Stimulated activated naive CD8-positive, alpha-beta T cell treated with anti-CD3 and anti-CD28 coated beads, Interleukin-15, Interleukin-2, amounts not matched to agents 100 ng/mL and 50 ng/mL, for 24 hours (primary cell): ENCODE measurements at regions not wholly inside any gene's neighbourhood (a gene's known extent, or its start where the extent isn't known, plus 50 kb on each side); places are given as distances from the start of the nearest gene placed in this dataset.
"Not testable (repeated sequence)": the region's sequence is repeated elsewhere in the genome, so short reads cannot be mapped to it uniquely, and the experiment has no call there.

ENCODE experiments used
- H3K27ac Mint-ChIP-seq: one replicate; pipeline ENCODE4 v1.8.0; 2021; ENCODE audit warnings: mild to moderate bottlenecking, mixed read lengths
- H3K27me3 Mint-ChIP-seq: one replicate; pipeline ENCODE4 v1.8.0; 2021; ENCODE audit warnings: mixed read lengths
- H3K36me3 Mint-ChIP-seq: one replicate; pipeline ENCODE4 v1.8.0; 2021; ENCODE audit warnings: low read depth, mixed read lengths
- H3K4me1 Mint-ChIP-seq: one replicate; pipeline ENCODE4 v1.8.0; 2021; ENCODE audit warnings: low read depth, mixed read lengths
- H3K4me3 Mint-ChIP-seq: one replicate; pipeline ENCODE4 v1.8.0; 2021; ENCODE audit warnings: mild to moderate bottlenecking, mixed read lengths
- H3K9me3 Mint-ChIP-seq: one replicate; pipeline ENCODE4 v1.8.0; 2021; ENCODE audit warnings: mixed read lengths

- H3K27ac Mint-ChIP-seq = no peak overlapping the region
- no peaks in the 10 kb centered on the region for H3K27me3 Mint-ChIP-seq
- H3K4me3 Mint-ChIP-seq = no peak overlapping the region
- no peaks in the 10 kb centered on the region for H3K9me3 Mint-ChIP-seq
- no peaks in the 10 kb centered on the region for H3K4me1 Mint-ChIP-seq
- no peaks in the 10 kb centered on the region for H3K36me3 Mint-ChIP-seq
Observed at GRCh38 chr22:47623763-47624148, 861.3 kb downstream of the TBC1D22A start.

DNA sequence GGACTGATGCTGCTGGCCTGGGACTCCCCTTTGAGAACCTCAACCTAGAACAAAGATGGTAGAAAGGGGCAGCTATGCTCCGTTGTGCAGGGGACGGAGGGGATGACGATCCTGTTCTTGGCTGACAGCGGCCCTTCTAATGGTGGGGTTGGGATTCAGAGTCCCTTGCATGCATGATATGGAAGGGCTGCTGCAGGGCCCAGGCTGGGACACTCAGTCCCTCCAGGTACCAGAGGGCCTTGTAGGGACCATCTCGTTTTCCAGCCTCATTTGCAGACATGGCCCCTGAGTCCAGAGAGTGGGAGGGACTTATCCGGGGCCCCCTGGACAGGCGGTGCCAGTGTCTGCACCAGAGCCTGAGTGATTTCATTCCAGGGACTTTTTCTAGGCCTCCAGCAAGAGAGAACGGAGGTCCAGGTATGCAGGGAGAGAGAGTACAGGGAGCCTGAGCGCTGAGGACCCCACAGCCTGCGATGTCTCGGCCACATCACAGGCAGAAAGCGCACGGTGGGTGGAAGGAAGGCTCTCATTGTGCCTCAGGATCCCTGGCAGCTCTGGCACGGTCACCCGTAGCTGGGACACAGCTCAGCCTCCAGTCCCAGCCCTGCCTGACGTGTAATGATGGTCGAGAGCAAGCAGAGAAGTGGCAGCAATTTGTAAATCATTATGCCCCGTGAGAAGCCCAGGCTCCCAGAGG, 860.8 kb downstream of the TBC1D22A start:
- Mint-ChIP-seq H3K27me3 (no peaks in the 10 kb centered on the region), H3K4me1 (no peaks in the 10 kb centered on the region), H3K36me3 (no peaks in the 10 kb centered on the region)

DNA sequence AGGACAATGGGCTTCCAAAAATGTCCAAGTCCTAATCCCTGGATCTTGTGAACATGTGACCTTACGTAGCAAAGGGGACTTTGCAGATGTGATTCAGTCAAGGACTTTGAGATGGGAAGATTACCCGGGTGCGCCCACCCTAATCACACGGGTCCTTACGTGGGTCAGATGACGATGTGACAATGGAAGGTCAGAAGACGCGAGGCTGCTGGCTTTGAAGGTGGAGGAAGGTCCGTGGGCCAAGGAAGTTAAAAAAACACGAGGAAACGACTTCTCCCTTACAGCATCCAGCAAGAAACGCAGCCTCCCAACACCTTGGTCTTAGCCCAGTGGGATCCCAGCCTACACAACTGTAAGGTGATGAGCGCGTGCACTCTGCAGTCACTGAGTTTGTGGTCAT, 860.1 kb downstream of the TBC1D22A start:
- H3K4me3 Mint-ChIP-seq = no peak overlapping the region
- H3K9me3 Mint-ChIP-seq = no peaks in the 10 kb centered on the region
- no peak overlapping the region for H3K27ac Mint-ChIP-seq
- H3K27me3 Mint-ChIP-seq = no peaks in the 10 kb centered on the region
- H3K4me1 Mint-ChIP-seq = no peaks in the 10 kb centered on the region
- no peaks in the 10 kb centered on the region for H3K36me3 Mint-ChIP-seq

More for the DNA sequence above, 860.8 kb downstream of the TBC1D22A start:
- Mint-ChIP-seq H3K9me3 (no peaks in the 10 kb centered on the region), H3K27ac (no peak overlapping the region), H3K4me3 (no peak overlapping the region)

DNA sequence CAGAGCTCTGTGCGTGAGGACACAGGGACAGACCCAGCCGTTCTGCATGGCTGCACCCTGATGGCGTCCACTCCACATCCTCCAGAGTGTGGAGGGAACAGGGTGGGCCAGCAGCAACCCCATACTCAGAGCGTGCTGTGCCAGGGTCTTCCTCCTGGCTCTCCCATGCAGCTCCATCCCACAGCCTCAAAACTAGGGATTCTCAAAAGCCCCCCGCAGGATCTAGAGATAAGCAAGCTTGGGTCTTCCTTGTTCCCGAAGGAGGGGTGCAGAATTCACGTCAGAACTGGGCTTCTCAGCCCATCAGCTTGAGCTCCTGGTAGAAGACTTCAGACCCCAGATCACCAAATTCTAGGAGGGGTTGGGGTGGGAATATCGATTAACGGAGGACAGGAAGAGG, 858.8 kb downstream of the TBC1D22A start:
- no peak overlapping the region for H3K27ac Mint-ChIP-seq
- H3K27me3 Mint-ChIP-seq = no peaks in the 10 kb centered on the region
- no peaks in the 10 kb centered on the region for H3K4me1 Mint-ChIP-seq
- H3K4me3 Mint-ChIP-seq = no peak overlapping the region
- no peaks in the 10 kb centered on the region for H3K9me3 Mint-ChIP-seq
- no peaks in the 10 kb centered on the region for H3K36me3 Mint-ChIP-seq

- no peaks in the 10 kb centered on the region for H3K36me3 Mint-ChIP-seq
- no peaks in the 10 kb centered on the region for H3K27me3 Mint-ChIP-seq
- H3K27ac Mint-ChIP-seq = no peak overlapping the region
- H3K9me3 Mint-ChIP-seq = no peaks in the 10 kb centered on the region
- no peaks in the 10 kb centered on the region for H3K4me1 Mint-ChIP-seq
- no peak overlapping the region for H3K4me3 Mint-ChIP-seq
Observed at GRCh38 chr22:47620391-47620790, 857.9 kb downstream of the TBC1D22A start.

- Mint-ChIP-seq H3K4me3 (no peak overlapping the region), H3K27ac (no peak overlapping the region), H3K4me1 (no peaks in the 10 kb centered on the region), H3K27me3 (no peaks in the 10 kb centered on the region), H3K36me3 (no peaks in the 10 kb centered on the region), H3K9me3 (no peaks in the 10 kb centered on the region)
Observed at GRCh38 chr22:47619631-47620030, 857.2 kb downstream of the TBC1D22A start.

GRCh38 chr22:47618180-47619010, 855.9 kb downstream of the TBC1D22A start:
- Mint-ChIP-seq H3K27me3 (no peaks in the 10 kb centered on the region), H3K4me1 (no peaks in the 10 kb centered on the region), H3K4me3 (no peak overlapping the region)

GRCh38 chr22:47617186-47617585, 854.7 kb downstream of the TBC1D22A start:
- Mint-ChIP-seq H3K4me3 (no peak overlapping the region), H3K27me3 (no peaks in the 10 kb centered on the region), H3K4me1 (no peaks in the 10 kb centered on the region), H3K36me3 (no peaks in the 10 kb centered on the region), H3K9me3 (no peaks in the 10 kb centered on the region), H3K27ac (no peak overlapping the region)

More at GRCh38 chr22:47618180-47619010, 855.9 kb downstream of the TBC1D22A start:
- Mint-ChIP-seq H3K9me3 (no peaks in the 10 kb centered on the region), H3K36me3 (no peaks in the 10 kb centered on the region), H3K27ac (no peak overlapping the region)

GRCh38 chr22:47616396-47617020, 854.1 kb downstream of the TBC1D22A start:
- Mint-ChIP-seq H3K27me3 (no peaks in the 10 kb centered on the region), H3K4me1 (no peaks in the 10 kb centered on the region), H3K9me3 (no peaks in the 10 kb centered on the region), H3K4me3 (no peak overlapping the region), H3K27ac (no peak overlapping the region), H3K36me3 (no peaks in the 10 kb centered on the region)

- Mint-ChIP-seq H3K36me3 (no peaks in the 10 kb centered on the region), H3K9me3 (no peaks in the 10 kb centered on the region), H3K4me1 (no peaks in the 10 kb centered on the region), H3K27me3 (no peaks in the 10 kb centered on the region), H3K27ac (no peak overlapping the region), H3K4me3 (no peak overlapping the region)
Observed at GRCh38 chr22:47615051-47615450, 852.6 kb downstream of the TBC1D22A start.

- H3K4me3 Mint-ChIP-seq = no peak overlapping the region
- no peaks in the 10 kb centered on the region for H3K4me1 Mint-ChIP-seq
- no peaks in the 10 kb centered on the region for H3K9me3 Mint-ChIP-seq
- H3K36me3 Mint-ChIP-seq = no peaks in the 10 kb centered on the region
- H3K27me3 Mint-ChIP-seq = no peaks in the 10 kb centered on the region
- H3K27ac Mint-ChIP-seq = no peak overlapping the region
Observed at GRCh38 chr22:47613606-47614350, 851.3 kb downstream of the TBC1D22A start.

DNA sequence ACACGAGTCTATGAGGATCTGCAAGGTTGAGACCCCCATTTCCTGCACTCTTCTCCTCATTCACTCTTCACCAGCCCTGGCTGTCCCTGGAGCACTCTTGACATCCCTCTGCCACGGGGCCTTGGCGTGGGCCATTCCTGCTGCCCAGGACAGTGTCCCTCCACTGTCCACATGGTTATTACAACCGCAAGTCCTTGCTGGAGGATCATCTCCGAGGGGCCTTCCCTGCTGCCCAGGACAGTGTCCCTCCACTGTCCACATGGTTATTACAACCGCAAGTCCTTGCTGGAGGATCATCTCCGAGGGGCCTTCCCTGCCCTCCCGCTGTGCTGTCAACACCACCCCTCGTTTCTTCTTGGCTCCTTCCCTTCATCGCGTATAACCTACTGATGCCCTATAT, 850.7 kb downstream of the TBC1D22A start:
- not testable (repeated sequence) for H3K4me3 Mint-ChIP-seq

DNA sequence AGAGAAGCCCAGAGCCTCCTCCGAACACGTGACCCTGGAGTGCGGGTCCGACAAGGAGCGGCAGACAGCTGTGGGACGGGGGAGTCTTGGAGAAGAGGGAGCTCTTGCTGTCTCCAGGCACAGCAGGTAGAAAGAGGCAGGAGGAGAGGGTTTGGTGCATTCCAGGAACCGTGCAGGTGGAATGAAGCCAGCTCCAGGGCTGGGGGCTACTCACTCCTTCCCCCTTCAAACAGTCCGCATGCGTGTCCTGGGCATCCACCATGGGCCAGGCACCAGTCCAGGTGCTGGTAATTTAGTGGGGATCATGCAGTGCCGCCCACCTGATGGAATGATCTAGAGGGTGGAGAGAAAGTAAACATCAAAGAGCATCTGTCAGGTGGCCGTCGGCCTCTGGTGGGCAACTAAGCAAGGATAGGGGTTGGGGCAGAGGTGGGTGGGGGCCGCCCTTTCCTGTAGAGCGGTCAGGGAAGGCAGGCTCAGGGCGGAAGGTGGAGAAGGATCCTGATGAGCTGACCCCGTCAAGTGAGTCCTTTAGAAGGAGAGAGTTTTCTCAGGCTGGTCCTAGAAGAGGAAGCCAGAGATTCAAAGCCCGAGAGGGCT, 850.0 kb downstream of the TBC1D22A start:
- no peak overlapping the region for H3K27ac Mint-ChIP-seq
- H3K9me3 Mint-ChIP-seq = no peaks in the 10 kb centered on the region
- no peak overlapping the region for H3K4me3 Mint-ChIP-seq
- no peaks in the 10 kb centered on the region for H3K4me1 Mint-ChIP-seq
- H3K27me3 Mint-ChIP-seq = no peaks in the 10 kb centered on the region
- H3K36me3 Mint-ChIP-seq = no peaks in the 10 kb centered on the region

More for the DNA sequence above, 850.7 kb downstream of the TBC1D22A start:
- H3K9me3 Mint-ChIP-seq, H3K4me1 Mint-ChIP-seq, H3K27me3 Mint-ChIP-seq, H3K36me3 Mint-ChIP-seq, H3K27ac Mint-ChIP-seq: not testable (repeated sequence)

DNA sequence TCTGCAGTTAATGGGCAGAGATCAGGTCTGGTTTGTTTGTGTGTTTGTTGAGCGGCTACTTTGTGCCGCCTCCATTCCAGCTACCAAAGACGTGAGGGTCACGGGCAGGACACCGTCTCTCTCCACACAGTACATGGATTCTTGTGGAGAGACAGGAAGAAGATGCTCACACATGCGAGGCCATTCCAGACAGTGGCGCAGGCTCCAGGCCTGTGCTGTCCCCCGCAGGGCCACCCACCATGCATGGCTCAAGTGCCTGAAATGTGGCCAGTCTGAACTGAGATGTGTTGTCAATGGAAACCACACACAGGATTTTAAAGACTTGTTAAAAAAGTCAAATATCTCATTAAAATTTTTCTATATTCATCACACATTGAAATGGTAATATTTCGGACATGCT, 848.3 kb downstream of the TBC1D22A start:
- no peaks in the 10 kb centered on the region for H3K36me3 Mint-ChIP-seq
- no peaks in the 10 kb centered on the region for H3K27me3 Mint-ChIP-seq
- no peak overlapping the region for H3K27ac Mint-ChIP-seq
- H3K4me1 Mint-ChIP-seq = no peaks in the 10 kb centered on the region
- no peak overlapping the region for H3K4me3 Mint-ChIP-seq
- H3K9me3 Mint-ChIP-seq = no peaks in the 10 kb centered on the region
